PFSK-1 (cell line): ENCODE measurements at regions not wholly inside any gene's neighbourhood (a gene's known extent, or its start where the extent isn't known, plus 50 kb on each side); places are given as distances from the start of the nearest gene placed in this dataset.

Experiments used
- FOXP2 ChIP-seq: optimal IDR thresholded peaks from 2 replicates; pipeline ENCODE3; 2011; ENCODE audit warnings: borderline replicate concordance, control low read depth, inconsistent platforms; ENCODE audit not compliant: insufficient read depth; ENCODE audit errors: extremely low read length, extremely low read depth
- POLR2AphosphoS5 ChIP-seq: IDR thresholded peaks from 2 replicates; pipeline ENCODE4 v1.6.1; 2012; ENCODE audit warnings: low read depth, mild to moderate bottlenecking, control low read depth, low read length, moderate library complexity
- REST ChIP-seq, 2 experiments: IDR thresholded peaks; 2 replicates each; pipeline versions ENCODE4 v1.6.1 to v1.8.0; 2011 to 2012; ENCODE audit warnings: low read depth in 2 of 2, low read length in 2 of 2, control low read depth in 1 of 2, inconsistent platforms in 1 of 2, mild to moderate bottlenecking in 1 of 2, moderate library complexity in 1 of 2; ENCODE audit not compliant: insufficient read depth in 1 of 2
- SIN3A ChIP-seq: IDR thresholded peaks from 2 replicates; pipeline ENCODE4 v1.6.1; 2012; ENCODE audit warnings: mild to moderate bottlenecking, low read length, moderate library complexity, borderline replicate concordance; ENCODE audit not compliant: insufficient read depth
- TAF1 ChIP-seq: IDR thresholded peaks from 2 replicates; pipeline ENCODE4 v1.6.1; 2012; ENCODE audit warnings: low read length, control low read depth, borderline replicate concordance; ENCODE audit not compliant: insufficient read depth

DNA sequence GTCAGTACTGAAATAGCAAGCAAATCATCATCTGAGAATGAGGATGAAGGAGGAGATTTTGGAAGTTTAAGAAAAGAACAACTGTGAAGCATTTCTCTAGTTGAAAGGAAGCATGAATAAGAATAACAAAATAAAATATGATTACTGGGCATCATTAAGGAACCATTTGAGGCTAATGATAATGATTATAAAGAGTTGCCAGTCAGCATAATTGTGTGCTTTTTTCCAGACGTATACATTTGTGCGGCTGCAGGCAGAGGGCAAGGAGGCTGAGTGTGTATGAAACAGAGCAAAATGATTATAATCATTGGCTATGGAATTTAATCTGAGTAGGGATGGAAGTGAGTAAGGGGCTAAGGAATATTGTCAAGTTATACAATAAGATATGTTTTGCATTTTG, 218.7 kb upstream of the FUT9 start:
- no peak for TF ChIP-seq FOXP2
- TF ChIP-seq REST (IDR thresholded peaks at IDR 0.05; ENCODE audit: insufficient read depth in 1 of 2, low read depth in 2 of 2, low read length in 2 of 2) = no peak
- no peak for TF ChIP-seq TAF1
- TF ChIP-seq POLR2AphosphoS5 = no peak
- no peak for TF ChIP-seq SIN3A

DNA sequence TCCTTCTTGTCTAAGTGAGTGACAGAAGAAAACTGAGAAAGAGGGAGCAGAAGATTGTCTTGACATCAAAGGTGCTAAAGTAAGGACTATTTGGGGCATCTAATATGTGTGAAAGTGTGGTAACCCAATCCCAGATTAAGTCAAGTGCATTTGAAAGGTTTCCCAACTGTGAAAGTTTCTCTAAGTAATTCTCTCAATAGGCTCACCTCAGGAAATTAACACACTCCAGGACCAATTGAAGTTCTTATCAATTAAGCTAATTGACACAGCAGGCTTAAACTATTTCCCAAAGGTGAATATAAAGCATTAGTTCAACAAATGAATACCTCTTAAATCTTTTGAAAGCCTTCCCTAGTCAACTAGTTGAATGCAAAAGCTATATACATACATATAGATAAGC, 212.8 kb upstream of the FUT9 start:
- TF ChIP-seq REST (IDR thresholded peaks at IDR 0.05; ENCODE audit: insufficient read depth in 1 of 2, low read depth in 2 of 2, low read length in 2 of 2) (no peak), POLR2AphosphoS5 (no peak), FOXP2 (no peak), SIN3A (no peak), TAF1 (no peak)

GRCh38 chr6:95803889-95804288, 211.9 kb upstream of the FUT9 start:
- no peak for TF ChIP-seq TAF1
- no peak for TF ChIP-seq SIN3A
- no peak for TF ChIP-seq POLR2AphosphoS5
- no peak for TF ChIP-seq FOXP2
- TF ChIP-seq REST (IDR thresholded peaks at IDR 0.05; ENCODE audit: insufficient read depth in 1 of 2, low read depth in 2 of 2, low read length in 2 of 2) = no peak

GRCh38 chr6:95804847-95805541, 210.8 kb upstream of the FUT9 start:
- no peak for TF ChIP-seq TAF1
- TF ChIP-seq FOXP2 = no peak
- TF ChIP-seq REST (IDR thresholded peaks at IDR 0.05; ENCODE audit: insufficient read depth in 1 of 2, low read depth in 2 of 2, low read length in 2 of 2) = no peak
- no peak for TF ChIP-seq SIN3A
- TF ChIP-seq POLR2AphosphoS5 = no peak

DNA sequence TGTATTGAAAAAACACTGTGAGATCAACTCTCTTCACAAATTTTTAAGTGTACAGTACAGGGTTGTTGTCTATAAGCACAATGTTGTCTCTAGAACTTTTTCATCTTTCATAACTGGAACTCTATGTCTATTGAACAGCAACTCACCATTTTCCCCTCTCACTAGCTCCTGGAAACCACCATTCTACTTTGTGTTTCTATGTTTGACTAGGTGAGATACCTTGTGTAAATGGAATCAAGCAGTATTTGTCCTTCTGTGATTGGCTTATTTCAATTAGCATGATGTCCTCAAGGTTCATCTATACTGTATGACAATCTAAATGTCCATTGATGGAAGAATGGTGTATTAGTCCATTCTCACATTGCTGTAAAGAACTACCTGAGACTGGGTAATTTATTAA, 210.1 kb upstream of the FUT9 start:
- TF ChIP-seq REST (IDR thresholded peaks at IDR 0.05; ENCODE audit: insufficient read depth in 1 of 2, low read depth in 2 of 2, low read length in 2 of 2) (no peak), SIN3A (no peak), FOXP2 (no peak), POLR2AphosphoS5 (no peak), TAF1 (no peak)
